ENCODE measurements at regions not wholly inside any gene's neighbourhood (a gene's known extent, or its start where the extent isn't known, plus 50 kb on each side); places are given as distances from the start of the nearest gene placed in this dataset.

- DNase-seq (ENCODE audit: low read depth) = no peak
Observed at GRCh38 chrX:10288373-10288975, 131.7 kb downstream of the CLCN4 start.

- no peak for DNase-seq (ENCODE audit: low read depth)
Observed at GRCh38 chrX:10296576-10296975, 139.8 kb downstream of the CLCN4 start.

DNA sequence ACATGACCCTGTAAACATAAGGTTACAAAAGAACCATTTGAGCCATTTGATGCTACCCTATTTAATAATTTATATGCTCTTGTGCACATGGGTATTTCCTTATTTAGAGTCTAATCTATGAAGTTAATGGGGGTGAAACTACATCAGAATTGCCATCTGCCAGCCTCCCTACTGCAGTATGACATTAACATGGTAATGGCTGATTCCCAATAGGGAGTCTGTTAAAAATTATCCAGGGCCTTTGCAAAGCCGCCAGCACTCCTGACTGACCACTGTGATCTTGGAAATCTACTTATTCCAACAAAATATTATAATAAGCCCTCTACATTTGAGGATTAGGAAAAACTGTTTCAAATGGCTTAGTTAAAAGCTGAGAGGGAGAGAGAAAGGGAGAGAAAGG, 153.7 kb downstream of the CLCN4 start:
- no peak for DNase-seq (ENCODE audit: low read depth)

DNA sequence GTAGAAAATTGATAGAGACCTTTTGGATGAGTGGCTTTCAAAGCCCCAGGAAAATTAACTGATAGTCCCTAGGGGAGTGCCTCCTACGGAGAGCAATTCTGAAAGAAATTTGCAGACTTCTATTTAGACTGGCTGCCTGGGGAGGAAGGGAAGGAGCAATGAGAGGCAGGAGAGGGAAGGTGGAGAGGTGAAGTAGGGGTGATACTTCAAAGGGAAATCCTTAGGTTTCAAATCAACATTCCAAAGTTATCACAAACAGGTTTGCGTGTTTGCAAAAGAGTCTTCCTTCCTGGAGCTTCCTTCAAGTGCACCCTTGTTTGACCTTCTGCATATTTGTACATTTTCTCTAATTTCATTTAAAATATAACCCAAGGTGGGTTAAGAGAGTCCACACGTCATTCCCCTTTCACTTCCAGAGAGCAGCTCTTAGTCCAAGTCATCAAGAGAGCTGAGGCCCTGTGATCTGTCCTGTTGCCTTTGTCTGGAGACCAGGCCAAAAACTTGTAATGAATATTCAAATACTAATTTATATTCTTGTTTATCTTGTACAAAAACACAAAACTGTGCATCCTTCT, 157.8 kb downstream of the CLCN4 start:
- DNase-seq (ENCODE audit: low read depth) = no peak

- peak; percentile 9 for DNase-seq (ENCODE audit: low read depth)
Observed at GRCh38 chrX:10325611-10326010, 168.8 kb downstream of the CLCN4 start.

GRCh38 chrX:10326578-10326977, 169.8 kb downstream of the CLCN4 start:
- no peak for DNase-seq (ENCODE audit: low read depth)

DNA sequence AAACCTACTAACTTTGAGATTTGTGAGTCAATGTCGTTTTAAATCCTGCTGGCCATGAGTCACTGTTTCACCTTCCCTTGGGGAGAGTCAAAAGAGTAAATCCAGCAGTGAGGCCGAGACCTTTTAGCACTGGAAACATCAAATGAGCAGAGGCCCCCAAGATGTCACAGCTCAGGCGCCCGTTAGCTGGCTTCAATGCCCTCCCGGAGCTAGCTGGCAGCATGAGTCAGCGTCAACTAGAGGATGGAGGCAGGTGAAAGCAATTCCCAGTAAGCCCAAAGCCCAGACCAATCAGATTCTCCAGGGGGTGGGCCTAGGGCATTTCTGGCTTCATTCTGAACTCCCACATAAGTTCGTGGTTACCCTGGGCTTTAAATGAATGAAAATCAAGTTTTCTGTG, 170.9 kb downstream of the CLCN4 start:
- no peak for DNase-seq (ENCODE audit: low read depth)

- no peak for DNase-seq (ENCODE audit: low read depth)
Observed at GRCh38 chrX:10329984-10330383, 173.2 kb downstream of the CLCN4 start.

DNA sequence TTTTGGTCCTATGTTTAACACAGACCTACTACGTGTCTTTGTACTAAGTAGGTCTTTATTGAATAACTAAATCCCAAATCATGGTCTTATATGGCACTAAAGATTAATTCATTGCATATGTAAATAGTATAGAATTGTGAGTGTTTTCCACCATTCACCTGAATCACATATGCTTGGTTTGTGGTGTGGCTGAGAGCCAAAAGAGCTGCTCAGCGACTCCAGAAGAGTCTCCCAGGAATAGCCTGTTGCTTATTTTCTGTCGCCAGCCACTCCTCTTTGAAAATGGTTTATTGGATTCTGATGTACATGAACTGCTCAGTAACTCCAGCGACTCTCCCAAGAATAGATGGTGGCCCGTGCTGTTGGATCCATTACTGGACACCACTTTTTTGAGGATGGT, 184.5 kb downstream of the CLCN4 start:
- DNase-seq (ENCODE audit: low read depth) = no peak

GRCh38 chrX:10350221-10350620, 193.4 kb downstream of the CLCN4 start:
- no peak for DNase-seq (ENCODE audit: low read depth)

- DNase-seq (ENCODE audit: low read depth) = no peak
Observed at GRCh38 chrX:10350981-10351380, 194.2 kb downstream of the CLCN4 start.

- no peak for DNase-seq (ENCODE audit: low read depth)
Observed at GRCh38 chrX:10352536-10352935, 195.8 kb downstream of the CLCN4 start.

DNA sequence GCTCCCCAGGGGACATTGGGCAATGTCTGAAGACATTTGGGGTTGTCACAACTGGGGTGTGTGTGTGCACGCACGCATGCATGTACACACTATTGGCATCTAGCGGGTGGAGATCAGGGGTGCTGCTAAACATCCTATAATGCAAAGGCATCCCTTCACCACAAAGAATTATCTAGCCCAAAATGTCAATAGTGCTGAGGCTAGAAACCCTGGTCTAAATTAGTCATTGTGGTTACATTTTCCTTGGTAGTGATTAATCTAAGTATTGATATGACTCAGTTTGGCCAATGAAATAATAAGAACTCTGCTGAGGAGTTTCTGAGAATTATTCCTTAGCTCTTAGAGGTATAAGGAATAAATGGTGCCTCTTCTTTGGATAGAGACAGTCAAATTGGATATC, 200.2 kb downstream of the CLCN4 start:
- no peak for DNase-seq (ENCODE audit: low read depth)

GRCh38 chrX:10358958-10359357, 202.2 kb downstream of the CLCN4 start:
- no peak for DNase-seq (ENCODE audit: low read depth)

DNA sequence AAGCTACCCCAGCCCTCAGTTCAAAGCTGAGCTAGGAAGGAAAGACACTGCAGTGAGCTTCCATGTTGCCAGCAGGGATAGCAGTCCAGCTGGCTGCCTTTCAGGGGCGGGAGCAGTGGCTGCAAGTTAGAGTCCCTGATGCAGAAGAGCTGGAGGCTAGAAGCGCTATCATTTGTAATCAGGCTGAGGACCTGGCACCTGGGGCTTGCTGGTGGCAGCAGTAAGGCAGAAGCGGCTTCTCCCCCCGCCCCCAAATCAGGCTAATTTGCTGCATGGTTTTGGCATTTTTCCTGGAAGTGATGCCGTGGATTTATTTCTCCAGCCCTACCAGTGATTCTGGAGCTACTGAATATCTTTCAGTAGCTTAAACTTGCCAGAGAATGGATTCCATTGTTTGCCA, 203.3 kb downstream of the CLCN4 start:
- no peak for DNase-seq (ENCODE audit: low read depth)

DNA sequence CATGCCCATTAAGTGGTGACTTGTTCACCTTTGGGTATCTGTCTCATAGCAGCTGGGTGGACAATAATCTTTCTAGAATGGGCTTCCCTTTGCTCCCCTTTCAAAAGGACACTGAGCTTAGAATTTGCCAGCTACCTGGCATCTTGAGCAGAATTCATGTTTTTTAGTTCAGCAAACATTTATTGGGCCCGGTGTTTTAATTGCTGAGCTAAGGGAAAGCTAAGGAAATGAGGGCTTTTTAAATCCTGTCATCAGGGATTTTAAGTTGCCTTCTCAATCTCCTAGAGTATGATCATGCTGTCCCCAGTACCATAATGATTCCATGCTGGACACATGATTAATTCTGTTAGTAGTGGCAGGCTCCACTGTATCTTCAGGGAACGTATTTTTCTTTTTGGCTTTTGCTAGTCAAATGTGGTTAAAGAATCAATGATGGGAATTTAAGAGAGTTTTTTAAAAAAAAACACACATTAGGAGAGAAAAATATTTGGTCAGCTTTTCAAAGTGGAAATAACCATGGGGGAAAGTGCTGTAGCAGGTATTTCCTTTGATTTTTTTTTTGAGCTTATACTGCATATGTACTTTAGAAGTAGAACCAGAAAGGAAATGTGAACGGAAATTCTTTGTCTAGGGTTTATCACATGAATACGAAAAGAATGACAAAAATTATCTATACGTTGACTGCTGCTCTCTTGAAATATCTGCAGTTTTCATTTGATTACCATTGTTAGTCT, 208.9 kb downstream of the CLCN4 start:
- DNase-seq (ENCODE audit: low read depth) = no peak

DNA sequence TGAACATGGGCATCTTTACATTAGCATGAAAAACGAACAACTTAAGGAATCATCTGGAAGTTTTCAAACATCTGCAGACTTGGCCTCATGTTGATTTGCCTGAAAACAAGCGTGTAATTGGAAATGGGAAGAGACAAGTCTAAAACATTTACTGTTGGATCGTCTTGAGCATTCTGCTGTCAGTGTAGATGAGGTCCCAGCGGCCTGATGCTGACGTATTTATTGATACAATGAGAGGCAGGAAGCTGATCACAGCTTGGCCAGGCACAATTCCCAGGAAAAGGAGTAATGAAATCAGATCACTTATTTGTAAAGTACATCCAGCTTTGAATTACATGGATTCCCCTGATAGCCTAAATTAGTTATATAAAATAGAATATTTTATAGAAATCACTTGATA, 210.6 kb downstream of the CLCN4 start:
- peak; percentile 48 for DNase-seq (ENCODE audit: low read depth)

GRCh38 chrX:10370976-10371375, 214.2 kb downstream of the CLCN4 start:
- no peak for DNase-seq (ENCODE audit: low read depth)

- no peak for DNase-seq (ENCODE audit: low read depth)
Observed at GRCh38 chrX:10377427-10377826, 220.7 kb downstream of the CLCN4 start.

DNA sequence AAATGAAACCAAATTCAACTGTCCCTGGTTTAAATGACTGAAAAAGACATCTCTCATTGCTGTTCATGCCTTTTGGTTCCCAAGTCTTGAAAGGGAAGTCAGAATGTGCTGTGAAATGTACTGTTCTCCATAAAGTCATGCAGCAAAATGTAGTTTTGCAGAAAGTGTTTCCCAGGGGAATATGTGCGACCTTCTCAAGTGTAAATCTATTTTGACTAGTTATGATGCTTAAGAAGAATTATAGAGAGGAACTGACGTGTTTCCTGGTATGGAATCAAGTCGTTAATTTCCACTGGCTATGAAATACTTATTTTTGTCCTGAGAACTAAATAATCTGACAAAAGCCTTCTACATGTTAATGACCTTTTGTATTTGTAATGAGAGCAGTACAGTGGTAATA, 223.1 kb downstream of the CLCN4 start:
- peak; percentile 32 for DNase-seq (ENCODE audit: low read depth)

- no peak for DNase-seq (ENCODE audit: low read depth)
Observed at GRCh38 chrX:10380300-10380699, 223.5 kb downstream of the CLCN4 start.

GRCh38 chrX:10381193-10381592, 224.4 kb downstream of the CLCN4 start:
- DNase-seq (ENCODE audit: low read depth) = no peak

DNA sequence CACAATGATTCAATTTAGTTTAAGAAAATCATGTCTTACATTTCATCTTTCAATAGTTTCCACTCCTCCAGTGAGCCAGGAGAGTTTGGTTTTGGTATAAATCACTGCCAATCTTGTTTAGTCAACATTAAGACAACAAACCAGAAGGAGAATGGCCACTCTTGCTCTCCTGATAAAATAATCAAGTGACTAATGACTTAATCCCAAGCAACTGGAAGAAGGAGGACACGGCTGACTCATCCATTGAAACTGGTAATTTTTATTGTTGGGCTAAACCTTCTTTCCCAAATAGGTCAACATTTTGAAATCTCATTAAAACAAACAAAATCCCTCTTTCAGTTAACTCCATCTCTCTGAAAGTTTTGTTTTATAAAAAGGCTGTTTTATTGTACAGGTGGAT, 230.2 kb downstream of the CLCN4 start:
- no peak for DNase-seq (ENCODE audit: low read depth)
